Thyroid gland (tissue), 4 donors: ENCODE measurements at regions not wholly inside any gene's neighbourhood (a gene's known extent, or its start where the extent isn't known, plus 50 kb on each side); places are given as distances from the start of the nearest gene placed in this dataset.

Experiments
- POLR2A ChIP-seq, 2 donors: fragments of 450-650 bp; IDR thresholded peaks; one replicate each; pipeline ENCODE4 v1.6.1; 2017; ENCODE audit warnings: antibody characterized with exemption in 2 of 2, mild to moderate bottlenecking in 2 of 2, moderate library complexity in 1 of 2
- TF ChIP-seq, protein P1 (sequence below), 6 experiments: fragments of 200-600 bp in 3 of 6; fragments of 450-650 bp in 3 of 6; sonication (generic) in 3 of 6; IDR thresholded peaks; one replicate each; pipeline ENCODE4 v1.5.1; 2016 to 2019; ENCODE audit warnings: antibody characterized with exemption in 6 of 6, mild to moderate bottlenecking in 2 of 6, inconsistent platforms in 1 of 6, moderate library complexity in 1 of 6

DNA sequence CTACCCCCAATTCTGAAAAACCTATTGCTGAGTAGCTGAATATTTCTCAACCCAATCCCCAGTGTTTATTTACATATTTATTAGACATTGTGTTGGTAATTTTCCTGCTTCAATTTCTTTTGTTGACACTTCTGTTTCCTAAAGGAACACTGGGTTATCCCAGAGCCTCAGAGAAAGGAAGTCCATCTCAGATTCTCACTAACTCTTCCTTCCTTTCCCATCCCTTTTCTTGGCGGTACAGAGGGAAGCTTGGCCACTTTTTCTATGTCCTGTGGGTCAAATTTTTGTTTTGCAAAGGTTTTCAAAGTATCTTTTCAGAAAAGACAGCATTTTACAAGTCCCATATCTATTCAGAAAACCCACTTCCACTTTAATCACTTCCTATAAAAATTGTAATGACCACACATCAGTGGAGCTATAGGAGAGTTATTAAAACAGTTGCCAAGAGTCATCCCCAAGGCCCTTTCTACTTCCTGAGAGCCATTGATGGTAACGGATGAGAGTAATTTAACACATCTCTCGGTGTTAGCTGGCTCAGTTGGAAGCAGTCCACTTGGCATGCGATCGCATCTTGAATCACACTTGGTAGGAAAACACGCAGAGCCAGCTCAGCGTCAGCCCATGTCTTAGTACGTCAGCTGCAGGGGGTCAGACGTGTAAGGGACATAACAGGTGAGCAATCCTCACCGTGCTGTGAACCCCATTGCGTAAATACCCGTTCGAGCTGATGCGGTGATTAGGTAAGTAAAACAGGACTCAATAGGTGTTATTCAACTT lies 231.1 kb upstream of the ADARB2 start:
- TF ChIP-seq, protein P1, sequence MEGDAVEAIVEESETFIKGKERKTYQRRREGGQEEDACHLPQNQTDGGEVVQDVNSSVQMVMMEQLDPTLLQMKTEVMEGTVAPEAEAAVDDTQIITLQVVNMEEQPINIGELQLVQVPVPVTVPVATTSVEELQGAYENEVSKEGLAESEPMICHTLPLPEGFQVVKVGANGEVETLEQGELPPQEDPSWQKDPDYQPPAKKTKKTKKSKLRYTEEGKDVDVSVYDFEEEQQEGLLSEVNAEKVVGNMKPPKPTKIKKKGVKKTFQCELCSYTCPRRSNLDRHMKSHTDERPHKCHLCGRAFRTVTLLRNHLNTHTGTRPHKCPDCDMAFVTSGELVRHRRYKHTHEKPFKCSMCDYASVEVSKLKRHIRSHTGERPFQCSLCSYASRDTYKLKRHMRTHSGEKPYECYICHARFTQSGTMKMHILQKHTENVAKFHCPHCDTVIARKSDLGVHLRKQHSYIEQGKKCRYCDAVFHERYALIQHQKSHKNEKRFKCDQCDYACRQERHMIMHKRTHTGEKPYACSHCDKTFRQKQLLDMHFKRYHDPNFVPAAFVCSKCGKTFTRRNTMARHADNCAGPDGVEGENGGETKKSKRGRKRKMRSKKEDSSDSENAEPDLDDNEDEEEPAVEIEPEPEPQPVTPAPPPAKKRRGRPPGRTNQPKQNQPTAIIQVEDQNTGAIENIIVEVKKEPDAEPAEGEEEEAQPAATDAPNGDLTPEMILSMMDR (IDR thresholded peaks at IDR 0.05) = no peak
- no peak for TF ChIP-seq POLR2A (IDR thresholded peaks at IDR 0.05)
